HG02642 (cell line): ENCODE measurements at regions not wholly inside any gene's neighbourhood (a gene's known extent, or its start where the extent isn't known, plus 50 kb on each side); places are given as distances from the start of the nearest gene placed in this dataset.

Experiments used
- ATAC-seq: cut with Tn5 transposase; IDR thresholded peaks from one replicate; pipeline ENCODE4 v1.9.1; 2021; ENCODE audit warnings: mild to moderate bottlenecking; ENCODE audit not compliant: unreplicated experiment, poor library complexity

- no peak for ATAC-seq
Measured at GRCh38 chr9:74281674-74282073, 215.5 kb upstream of the RORB start.

GRCh38 chr9:74282526-74283253, 214.4 kb upstream of the RORB start:
- no peak for ATAC-seq

- no peak for ATAC-seq
Measured at GRCh38 chr9:74284581-74285450, 212.3 kb upstream of the RORB start.

GRCh38 chr9:74293479-74293878, 203.7 kb upstream of the RORB start:
- ATAC-seq = no peak

GRCh38 chr9:74303945-74304344, 193.2 kb upstream of the RORB start:
- ATAC-seq = no peak

GRCh38 chr9:74304598-74304997, 192.5 kb upstream of the RORB start:
- ATAC-seq = no peak

- no peak for ATAC-seq
Measured at GRCh38 chr9:74309654-74310053, 187.5 kb upstream of the RORB start.

GRCh38 chr9:74317235-74317634, 179.9 kb upstream of the RORB start:
- no peak for ATAC-seq

GRCh38 chr9:74321396-74321795, 175.7 kb upstream of the RORB start:
- ATAC-seq = no peak

GRCh38 chr9:74322661-74323314, 174.3 kb upstream of the RORB start:
- ATAC-seq = no peak

- ATAC-seq = no peak
Measured at GRCh38 chr9:74330487-74331214, 166.5 kb upstream of the RORB start.

- no peak for ATAC-seq
Measured at GRCh38 chr9:74331607-74332006, 165.5 kb upstream of the RORB start.

GRCh38 chr9:74333384-74334032, 163.6 kb upstream of the RORB start:
- no peak for ATAC-seq

GRCh38 chr9:74334271-74334670, 162.9 kb upstream of the RORB start:
- ATAC-seq = no peak

- no peak for ATAC-seq
Measured at GRCh38 chr9:74336161-74336560, 161.0 kb upstream of the RORB start.

- ATAC-seq = no peak
Measured at GRCh38 chr9:74348777-74349176, 148.4 kb upstream of the RORB start.

- ATAC-seq = no peak
Measured at GRCh38 chr9:74355107-74355506, 142.0 kb upstream of the RORB start.

GRCh38 chr9:74357577-74357976, 139.6 kb upstream of the RORB start:
- no peak for ATAC-seq

- no peak for ATAC-seq
Measured at GRCh38 chr9:74358959-74359358, 138.2 kb upstream of the RORB start.

GRCh38 chr9:74361508-74361907, 135.6 kb upstream of the RORB start:
- ATAC-seq = no peak
